A549 (cell line): ENCODE measurements at regions not wholly inside any gene's neighbourhood (a gene's known extent, or its start where the extent isn't known, plus 50 kb on each side); places are given as distances from the start of the nearest gene placed in this dataset.

Experiments
- CTCF ChIP-seq: fragments of >200 bp; sonication (Bioruptor Twin); formaldehyde crosslinking; IDR thresholded peaks from 3 replicates; pipeline ENCODE4 v1.5.1; 2016
- ESRRA ChIP-seq: fragments of 150-350 bp; IDR thresholded peaks from 2 replicates; pipeline ENCODE4 v1.6.1; 2014; ENCODE audit warnings: mild to moderate bottlenecking, low read length, borderline replicate concordance
- JUNB ChIP-seq: fragments of >200 bp; sonication (Bioruptor Twin); formaldehyde crosslinking; IDR thresholded peaks from 2 replicates; pipeline ENCODE4 v1.6.1; 2016
- MAX ChIP-seq: IDR thresholded peaks from 2 replicates; pipeline ENCODE4 v1.6.1; 2012
- PBX3 ChIP-seq: IDR thresholded peaks from 2 replicates; pipeline ENCODE4 v1.6.1; 2012
- POLR2A ChIP-seq: IDR thresholded peaks from 2 replicates; pipeline ENCODE4 v1.6.1; 2012; ENCODE audit warnings: mild to moderate bottlenecking, low read length
- USF2 ChIP-seq: fragments of 450-650 bp; IDR thresholded peaks from 2 replicates; pipeline ENCODE4 v1.6.1; 2014; ENCODE audit warnings: antibody characterized with exemption
- ZNF302 ChIP-seq: fragments of 250-450 bp; sonication (Bioruptor Pico); IDR thresholded peaks from 2 replicates; pipeline ENCODE4 v1.9.0; 2021; ENCODE audit warnings: inconsistent platforms, mild to moderate bottlenecking, moderate library complexity

- TF ChIP-seq ZNF302 (CRISPR knock-in tag) (no peak), CTCF (no peak), MAX (no peak), USF2 (no peak), POLR2A (no peak), PBX3 (no peak), ESRRA (no peak), JUNB (no peak)
Measured at GRCh38 chr21:20341431-20341830, 656.8 kb upstream of the NCAM2 start.
